GM18499 (cell line): ENCODE measurements at regions not wholly inside any gene's neighbourhood (a gene's known extent, or its start where the extent isn't known, plus 50 kb on each side); places are given as distances from the start of the nearest gene placed in this dataset.

Source experiments
- ATAC-seq: cut with Tn5 transposase; IDR thresholded peaks from one replicate; pipeline ENCODE4 v1.9.1; 2021; ENCODE audit warnings: moderate number of reproducible peaks; ENCODE audit not compliant: insufficient read depth, unreplicated experiment

DNA sequence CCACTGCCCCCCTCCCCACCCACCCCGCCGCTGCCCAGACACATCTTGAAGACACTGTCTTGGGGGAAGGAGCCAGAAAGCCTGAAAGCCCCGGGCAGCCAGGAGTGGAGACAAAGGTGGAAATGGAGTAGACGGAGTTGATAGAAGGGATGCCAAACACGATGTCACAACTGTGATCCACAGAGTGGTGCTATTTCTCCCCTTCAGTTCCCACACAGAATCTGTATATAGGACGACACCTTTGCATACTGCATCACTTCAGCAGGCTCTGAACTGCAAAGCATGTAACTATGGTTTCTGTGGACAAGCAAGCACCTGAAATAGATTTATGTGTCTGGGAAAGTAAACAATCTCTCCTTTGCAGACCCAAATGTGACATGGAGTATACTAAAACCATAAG is 56.4 kb upstream of the F13A1 start:
- no peak for ATAC-seq

DNA sequence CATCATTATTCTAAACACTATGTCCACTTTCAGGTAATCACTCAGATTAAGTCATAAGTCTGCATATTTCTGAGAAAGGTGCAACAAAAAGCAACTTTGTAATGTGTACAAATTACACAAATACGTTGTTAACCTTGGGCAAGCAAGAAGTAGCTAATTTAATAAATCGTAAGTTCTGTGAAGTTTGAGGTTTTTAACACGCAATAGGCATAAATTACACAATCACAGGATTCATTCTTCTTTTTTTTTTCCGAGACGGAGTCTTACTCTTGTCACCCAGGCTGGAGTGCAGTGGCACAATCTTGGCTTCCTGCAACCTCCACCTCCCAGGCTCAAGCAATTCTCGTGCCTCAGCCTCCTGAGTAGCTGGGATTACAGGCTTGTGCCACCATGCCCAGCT is 57.2 kb upstream of the F13A1 start:
- no peak for ATAC-seq

DNA sequence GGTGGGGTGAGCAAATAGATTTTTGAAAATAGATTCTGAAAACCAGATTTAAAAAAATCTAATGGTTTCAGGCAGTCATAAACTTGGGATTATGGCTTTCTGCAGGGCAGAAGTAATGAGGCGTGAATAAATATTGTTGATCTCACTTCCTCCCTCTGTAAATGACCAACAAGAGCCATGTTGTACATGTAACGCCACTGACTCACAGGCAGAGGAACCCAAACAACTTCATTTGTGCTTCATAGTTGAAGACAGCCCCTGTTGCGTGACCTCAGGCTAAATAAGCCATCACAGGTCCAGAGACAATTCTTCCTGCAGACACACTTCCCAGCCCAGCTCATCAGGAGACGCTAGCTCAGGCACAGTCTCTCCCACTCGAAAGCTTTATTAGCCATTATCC is 59.1 kb upstream of the F13A1 start:
- ATAC-seq, result no peak

DNA sequence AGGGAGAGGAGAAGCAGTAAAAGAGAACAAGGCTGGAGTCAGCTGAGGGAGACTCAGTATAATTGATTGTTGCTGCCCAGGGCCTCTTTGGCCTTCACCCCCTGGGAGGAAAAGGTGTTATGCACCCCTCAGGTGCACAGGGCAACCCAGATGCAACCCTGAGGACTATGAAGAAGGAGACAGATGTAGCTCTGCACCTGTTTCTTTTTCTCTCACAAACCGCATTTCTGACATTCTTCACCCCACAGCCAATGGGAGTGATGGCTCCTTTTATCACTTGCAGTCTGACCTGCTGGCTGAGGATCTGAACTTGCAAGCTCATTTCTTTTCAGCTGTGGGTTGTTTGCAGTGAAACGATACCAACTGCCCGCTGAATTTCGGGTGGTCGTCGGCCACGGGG is 64.1 kb upstream of the F13A1 start:
- ATAC-seq, result no peak

DNA sequence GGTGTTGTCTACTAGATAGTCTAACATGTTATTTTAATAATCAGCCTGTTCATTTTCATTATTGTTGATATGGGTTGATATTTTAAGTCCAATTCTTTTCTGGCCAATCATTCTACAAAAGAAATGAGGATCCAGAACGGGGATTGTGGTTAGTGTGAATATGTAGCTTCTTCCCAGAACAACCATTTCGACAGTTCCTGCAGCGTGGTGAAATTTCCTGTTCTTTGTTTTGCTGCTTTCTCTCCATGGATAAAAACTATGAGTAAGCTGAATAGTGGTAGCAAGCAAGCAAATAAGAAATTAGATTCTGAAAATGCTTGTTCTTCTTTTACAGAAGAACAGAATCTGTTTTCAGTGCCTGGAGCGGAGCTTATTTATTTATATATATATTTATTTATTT is 65.5 kb upstream of the F13A1 start:
- ATAC-seq, result no peak

DNA sequence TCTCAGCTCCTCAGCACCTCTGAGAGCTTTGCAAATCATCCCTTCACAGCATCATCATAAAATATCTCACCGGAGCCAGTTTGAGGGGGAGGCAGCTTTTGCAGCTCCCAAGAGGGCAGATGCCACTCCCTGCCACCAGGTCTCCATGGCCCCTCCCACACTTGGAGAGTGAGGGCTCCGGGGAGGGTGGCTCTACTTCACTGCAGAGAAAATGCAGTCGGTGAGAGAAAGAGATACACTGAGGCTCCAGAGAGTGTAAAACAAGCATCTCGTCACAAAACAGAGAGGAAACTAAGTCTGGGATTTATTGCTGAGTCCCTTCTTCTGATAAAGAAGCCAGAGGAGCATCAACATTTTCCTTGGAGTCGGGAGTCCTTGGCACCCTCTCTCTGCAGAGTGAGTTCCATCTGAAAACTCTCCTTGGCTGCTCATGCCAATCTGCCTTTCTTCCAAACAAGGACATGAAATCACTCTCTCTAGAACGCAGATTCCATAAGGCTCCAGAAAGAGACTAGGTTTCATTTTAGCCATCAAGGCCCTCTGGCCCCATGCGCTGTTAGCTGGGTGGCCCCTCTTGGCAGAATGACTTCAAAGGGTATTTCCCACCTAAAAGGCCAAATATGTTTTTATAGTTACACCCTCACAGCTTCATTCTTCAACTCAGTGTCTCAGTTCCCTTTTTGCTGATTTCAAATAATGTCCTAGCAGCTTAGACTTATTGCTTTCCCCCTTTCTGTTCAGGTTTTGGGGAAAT is 70.6 kb upstream of the F13A1 start:
- peak; percentile 56 for ATAC-seq

DNA sequence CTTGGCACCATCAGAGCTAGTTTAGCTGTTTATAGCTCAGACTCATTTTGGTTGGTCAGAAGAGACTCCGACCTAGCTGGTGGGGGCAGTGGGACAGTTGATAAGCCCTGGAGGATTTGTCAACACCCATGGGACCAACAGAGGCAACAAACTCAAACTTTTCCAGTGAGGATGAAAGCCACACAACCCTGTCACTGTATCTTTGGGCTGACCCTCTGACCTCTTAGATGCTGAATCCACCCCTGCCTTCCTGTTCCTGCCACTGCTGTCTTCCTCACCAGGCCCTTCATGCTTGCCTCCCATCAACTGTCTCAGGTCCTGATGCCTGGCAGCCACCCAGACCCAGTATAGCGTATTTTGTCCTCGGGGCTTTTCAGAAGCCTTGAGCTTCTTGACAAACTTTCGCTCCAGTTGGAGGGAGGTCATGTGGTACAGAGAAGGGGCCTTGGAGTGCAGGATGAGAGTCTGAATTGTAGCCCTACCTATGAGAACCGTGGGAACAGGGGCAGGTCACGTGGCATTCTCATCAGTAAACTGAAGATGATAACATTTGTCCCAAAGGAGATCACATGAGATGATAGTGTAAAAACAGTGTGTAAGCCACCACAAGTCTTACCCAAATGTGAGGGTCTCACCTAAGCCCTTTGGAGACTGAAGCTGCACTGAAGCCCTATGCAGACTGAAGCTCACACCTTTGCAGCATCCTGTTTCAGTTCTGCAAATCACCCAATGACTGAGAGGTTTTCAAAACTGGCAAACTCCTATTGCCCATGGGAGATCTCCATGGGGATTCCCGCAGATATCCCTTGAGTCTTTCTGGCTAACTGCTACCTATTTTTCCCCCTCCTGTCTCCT is 72.0 kb upstream of the F13A1 start:
- ATAC-seq, result peak; percentile 44

DNA sequence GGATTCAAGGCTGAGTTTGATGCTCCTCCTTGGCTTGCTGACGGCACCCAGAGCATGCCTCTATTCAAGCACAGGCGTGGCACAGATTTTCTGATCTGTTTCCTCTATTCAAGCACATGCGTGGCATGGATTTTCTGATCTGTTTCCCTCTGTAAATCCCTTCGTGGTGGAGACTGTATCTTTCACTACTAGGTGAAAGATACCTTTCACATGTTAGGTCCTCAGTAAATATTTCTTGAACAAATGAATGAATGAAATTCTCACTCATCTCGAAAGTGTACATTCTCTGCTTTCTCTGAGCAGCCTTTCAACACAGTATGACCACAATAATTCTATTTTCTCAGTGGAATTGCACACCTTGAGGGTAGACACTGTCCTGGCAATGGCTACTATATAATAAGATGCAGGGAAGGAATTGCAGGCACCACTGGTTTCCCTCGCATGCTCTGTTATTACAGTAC is 72.6 kb upstream of the F13A1 start:
- ATAC-seq, result peak; percentile 2

DNA sequence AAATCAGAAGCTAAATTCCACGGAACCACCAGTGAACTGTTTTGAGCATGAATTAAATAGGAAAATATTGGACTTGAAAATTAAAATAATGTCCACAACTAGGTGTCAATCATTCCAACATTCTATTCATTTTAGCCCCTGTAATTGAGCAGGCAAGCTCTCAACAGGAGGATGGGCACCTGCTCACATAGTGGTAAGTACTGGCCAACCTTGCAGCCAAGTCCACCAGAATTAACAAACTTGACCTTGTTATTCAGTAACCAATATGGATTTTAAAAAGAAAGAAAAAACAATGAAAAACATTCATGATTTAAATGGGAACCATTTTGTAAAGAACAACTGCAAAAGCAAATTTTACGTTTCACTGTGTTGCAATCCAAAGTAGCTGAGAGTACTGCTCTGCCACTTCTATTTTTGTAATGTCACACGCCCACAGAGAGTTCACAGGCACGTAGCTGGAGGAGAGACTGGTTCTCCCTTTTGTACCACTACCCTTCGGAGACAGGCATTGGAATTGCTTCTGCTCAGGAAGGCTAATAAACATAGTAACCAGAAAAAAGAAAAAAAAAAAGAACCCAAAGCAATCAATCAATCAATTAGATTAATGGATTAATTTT is 75.2 kb upstream of the F13A1 start:
- no peak for ATAC-seq

DNA sequence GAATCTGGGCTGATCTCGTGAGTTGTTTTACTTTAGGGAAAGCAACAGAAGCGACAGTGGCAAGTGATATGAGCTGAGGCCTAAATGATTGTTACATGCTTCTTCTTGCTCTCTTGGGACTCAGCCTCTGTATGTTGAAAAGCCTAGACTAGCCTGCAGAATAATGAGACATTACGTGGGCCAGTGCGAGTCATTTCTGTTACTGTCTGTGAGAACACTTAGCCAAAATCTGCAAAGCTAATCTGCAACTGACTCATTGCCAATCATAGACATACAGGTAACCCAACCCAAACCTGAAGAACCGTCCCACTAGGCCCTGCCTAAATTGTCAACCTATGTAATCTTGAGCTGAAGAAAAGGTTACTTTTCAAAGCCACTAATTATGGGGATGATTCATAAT is 77.4 kb upstream of the F13A1 start:
- ATAC-seq, result no peak

DNA sequence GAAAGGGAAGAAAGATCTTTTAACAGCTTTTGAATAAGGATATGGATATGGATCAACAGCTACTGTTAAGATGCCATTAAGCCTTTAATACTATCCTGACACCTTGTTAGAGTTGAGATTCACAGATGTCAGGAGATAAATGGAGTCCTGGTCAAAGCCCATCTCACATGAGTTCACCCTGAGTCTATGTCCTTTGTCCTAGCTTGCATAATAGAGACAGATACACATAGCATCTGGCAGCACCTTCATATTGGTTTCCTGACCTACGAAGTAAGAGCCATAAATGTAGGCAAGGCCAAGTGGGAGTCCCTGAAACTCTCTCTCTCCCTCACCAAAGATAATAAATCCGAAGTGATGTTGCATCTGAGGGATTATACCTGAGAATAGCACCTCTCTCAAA is 79.1 kb upstream of the F13A1 start:
- ATAC-seq, result no peak

DNA sequence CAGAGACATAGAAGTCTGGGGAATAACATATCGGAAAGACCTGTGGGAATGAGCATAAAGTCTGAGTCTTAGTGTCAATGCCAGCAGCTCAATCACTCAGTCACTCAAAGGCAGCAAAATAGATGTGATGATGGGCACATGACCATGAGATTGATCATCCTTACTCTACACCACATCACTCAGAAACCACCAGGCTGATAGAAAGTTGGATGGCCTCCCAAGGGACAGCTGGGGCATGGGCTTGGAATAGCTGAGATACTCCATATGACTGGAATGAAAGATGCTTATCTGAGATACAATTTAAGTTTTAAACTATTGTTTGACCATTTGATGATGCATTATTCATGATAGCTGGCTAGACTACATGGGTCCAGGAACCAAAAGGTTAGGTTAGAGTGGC is 80.9 kb upstream of the F13A1 start:
- ATAC-seq, result no peak

DNA sequence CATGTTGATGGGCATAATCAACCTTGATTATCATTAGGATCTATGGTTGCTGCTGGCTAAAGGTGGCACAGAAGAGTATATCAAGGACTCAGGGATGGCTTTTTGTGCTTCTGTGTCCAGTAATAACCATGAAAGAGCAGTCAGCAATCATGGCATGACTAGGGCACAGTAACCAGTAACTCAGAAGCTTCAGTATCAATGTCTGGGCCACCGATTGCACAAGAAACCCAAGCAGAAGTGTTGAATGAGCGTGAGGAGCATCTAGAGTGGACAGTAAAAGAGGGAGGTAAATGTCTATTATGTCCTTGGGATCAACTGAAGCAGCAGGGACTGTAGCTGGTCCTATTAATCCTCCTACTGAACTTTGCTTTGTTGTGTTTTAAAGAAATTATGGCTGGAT is 81.5 kb upstream of the F13A1 start:
- no peak for ATAC-seq

DNA sequence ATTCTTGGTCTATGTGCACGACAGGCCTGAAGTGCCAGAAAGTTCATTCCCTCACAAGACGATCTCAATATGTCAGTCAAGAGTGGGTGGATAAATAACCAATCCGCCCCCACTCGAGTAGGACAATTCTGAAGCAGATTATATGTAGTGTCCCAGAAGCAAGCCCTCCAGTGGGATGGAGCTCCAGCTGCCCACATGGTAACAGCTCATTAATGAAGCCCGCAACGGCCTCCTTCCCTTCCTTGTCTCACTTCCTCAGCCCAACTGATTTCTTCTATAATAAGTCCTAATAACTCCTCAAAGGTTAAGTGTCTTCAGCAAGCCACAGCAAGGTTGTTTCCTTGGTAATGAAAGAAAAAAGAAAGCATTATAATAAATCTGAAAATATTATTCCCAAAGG is 82.1 kb upstream of the F13A1 start:
- no peak for ATAC-seq

DNA sequence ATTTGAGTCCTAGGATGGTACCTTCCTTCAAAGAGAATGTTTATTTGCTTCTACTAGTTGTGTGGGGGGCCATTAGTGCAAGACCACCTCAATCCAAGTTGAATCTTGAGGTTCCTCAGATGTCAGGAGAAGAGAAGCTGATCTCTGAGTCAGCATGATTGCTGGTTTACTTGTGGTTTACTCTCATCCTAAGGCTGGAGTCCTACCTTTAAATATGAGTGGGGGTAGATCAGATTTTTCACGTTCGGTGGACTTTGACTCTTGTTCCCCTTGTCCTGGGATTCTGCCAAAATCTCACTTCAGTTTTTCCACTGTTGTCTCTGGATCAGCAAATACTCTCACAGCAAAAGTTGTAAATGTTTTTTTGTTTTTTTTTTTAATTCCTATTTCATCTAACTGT is 84.6 kb upstream of the F13A1 start:
- ATAC-seq, result no peak

DNA sequence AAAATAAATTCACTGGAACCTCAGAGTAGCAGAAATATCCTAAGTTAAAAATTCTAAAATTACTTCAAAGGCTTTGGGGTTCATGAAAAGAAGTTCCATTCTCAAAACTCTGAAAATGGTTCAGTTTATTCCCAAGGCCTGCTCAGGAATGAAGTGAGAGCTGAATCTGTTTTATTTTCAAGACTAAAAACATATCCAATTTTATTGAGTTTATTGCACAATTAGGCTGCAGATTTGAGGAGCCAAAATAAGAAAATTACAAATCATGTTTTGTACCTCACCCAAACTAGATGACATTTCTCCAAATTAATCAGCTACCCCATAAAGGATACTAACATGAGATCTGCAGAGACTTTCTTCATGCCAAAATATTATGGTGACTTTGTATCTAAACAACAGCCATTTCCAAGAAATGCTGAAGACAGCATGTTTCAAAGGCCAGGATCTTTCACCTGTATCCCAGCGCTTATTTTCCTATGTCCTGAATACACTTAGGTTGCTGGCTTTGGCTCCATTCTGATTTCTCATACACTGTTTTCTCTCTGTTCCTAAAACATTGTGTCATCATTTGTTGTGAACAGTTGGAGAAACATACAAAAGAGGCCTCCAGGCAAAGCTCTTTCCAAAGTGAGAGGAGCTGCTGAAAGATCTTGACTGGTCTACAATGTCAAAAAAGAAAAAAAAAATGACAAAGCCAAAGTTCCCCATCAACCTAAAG is 85.7 kb upstream of the F13A1 start:
- ATAC-seq, result no peak

DNA sequence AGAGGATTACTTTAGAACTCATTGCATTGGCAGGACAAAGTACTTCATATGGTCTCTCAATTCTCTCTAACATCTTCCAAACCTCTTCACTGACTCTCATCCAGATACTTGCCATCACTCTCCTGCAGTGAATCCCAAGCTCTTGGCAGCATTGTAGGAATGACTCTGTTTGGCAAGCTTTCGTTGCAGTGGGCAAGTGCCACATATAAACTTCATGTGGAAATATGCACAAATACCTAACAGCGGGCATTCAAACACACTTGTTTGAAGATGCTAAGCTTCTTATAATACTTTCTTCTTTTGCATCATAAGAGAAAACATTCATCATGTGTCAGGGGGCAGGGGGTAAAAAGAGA is 86.2 kb upstream of the F13A1 start:
- no peak for ATAC-seq

DNA sequence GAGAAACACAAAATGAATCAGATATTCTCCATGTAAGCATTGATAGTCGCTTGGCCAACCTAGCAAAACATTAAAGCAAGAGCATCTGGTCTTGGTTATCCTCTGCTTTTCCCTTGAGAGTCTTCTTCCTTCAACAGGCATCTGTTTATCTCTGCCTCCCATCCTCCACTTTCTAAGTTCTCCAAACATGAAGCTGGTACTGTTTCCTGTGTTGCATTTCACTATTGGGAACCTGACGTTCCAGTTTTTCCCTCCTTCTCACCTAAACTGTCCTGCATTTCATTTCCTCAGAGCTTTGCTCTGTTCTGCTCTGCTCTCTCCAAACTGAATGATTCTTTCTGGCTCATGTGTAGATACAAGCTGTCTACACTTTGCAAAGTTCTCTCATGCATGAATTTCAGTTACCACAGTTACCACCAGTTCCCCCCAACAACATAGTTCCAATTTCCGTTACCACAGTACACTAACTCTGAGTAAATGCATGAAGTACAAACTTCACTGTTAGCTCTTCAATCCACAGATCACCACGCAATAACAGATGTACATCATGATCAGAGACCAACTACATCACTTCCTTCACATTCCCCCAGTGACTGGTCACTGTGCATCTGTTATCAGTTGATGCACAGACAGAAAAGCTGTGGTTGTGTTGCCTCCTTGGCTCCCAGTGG is 86.7 kb upstream of the F13A1 start:
- ATAC-seq, result peak; percentile 97

DNA sequence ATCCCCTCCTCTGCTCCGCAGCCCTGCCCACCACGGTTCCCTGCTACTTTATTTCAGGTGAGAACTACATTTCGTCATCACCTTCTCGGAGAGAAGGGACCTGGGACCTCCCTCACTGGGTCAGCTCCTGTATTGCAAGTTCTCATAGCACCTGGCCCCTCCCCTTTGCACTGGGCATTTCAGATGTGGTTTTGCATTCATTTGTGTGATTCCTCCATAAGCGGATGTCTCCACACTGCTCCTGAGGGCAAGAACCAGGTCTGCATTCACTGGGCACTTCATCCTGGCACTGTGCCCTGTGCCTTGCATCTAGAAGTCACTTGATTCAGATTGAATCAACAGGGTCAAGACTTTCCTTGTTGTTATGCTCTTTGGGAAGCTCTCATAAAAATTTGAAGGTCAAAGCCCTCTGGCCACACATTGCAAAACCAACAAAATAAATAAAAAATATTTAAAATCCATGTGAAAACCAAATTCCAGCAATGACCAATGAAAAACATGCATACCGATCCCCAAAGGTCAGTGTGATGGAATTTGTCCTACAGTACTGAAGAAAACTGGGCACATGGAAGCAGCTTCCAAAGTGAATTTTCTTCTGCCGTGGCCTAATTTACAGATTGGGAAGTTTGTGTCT is 89.1 kb upstream of the F13A1 start:
- ATAC-seq, result no peak

DNA sequence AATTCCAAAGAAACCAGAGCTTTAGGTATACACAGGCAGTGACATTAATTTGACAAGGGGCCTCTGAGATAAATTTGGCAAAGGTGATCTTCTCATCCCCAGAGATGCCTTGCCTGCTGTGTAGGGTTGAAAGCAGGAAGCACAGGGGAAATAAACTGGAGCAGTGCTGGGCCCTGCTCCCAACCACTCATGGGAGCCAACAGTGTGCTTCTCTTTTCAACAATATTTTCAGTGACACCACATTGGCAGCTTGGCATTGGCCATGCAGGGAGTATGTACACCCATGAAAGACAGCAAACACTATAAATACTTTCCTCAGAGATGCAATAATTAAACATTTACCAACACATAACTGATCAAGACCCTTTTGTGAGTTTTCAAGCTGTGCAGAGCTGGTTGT is 90.7 kb upstream of the F13A1 start:
- no peak for ATAC-seq
